ENCODE measurements at regions not wholly inside any gene's neighbourhood (a gene's known extent, or its start where the extent isn't known, plus 50 kb on each side); places are given as distances from the start of the nearest gene placed in this dataset.
"Not testable (repeated sequence)": the region's sequence is repeated elsewhere in the genome, so short reads cannot be mapped to it uniquely, and the experiment has no call there.

- no peak for DNase-seq (ENCODE audit: low spot score)
These were observed 868.3 kb downstream of the STIM2 start for GRCh38 chr4:27728892-27729291.

- no peak for DNase-seq (ENCODE audit: low spot score)
These were observed 882.2 kb downstream of the STIM2 start for GRCh38 chr4:27742816-27743215.

GRCh38 chr4:27759611-27760575, 899.3 kb downstream of the STIM2 start:
- no peak for DNase-seq (ENCODE audit: low spot score)

GRCh38 chr4:27763830-27764525, 903.3 kb downstream of the STIM2 start:
- no peak for DNase-seq (ENCODE audit: low spot score)

- DNase-seq (ENCODE audit: low spot score) = no peak
These were observed 903.8 kb downstream of the STIM2 start for GRCh38 chr4:27764526-27764837.

GRCh38 chr4:27770895-27771294, 910.3 kb downstream of the STIM2 start:
- no peak for DNase-seq (ENCODE audit: low spot score)

GRCh38 chr4:27775156-27775555, 914.5 kb downstream of the STIM2 start:
- no peak for DNase-seq (ENCODE audit: low spot score)

GRCh38 chr4:27779827-27780226, 919.2 kb downstream of the STIM2 start:
- no peak for DNase-seq (ENCODE audit: low spot score)

- DNase-seq (ENCODE audit: low spot score) = peak; percentile 12
These were observed 926.6 kb downstream of the STIM2 start for GRCh38 chr4:27787195-27787594.

GRCh38 chr4:27789773-27790172, 929.1 kb downstream of the STIM2 start:
- no peak for DNase-seq (ENCODE audit: low spot score)

GRCh38 chr4:27790911-27791310, 930.3 kb downstream of the STIM2 start:
- DNase-seq (ENCODE audit: low spot score) = no peak

GRCh38 chr4:27791640-27792039, 931.0 kb downstream of the STIM2 start:
- peak; percentile 23 for DNase-seq (ENCODE audit: low spot score)

GRCh38 chr4:27807207-27807606, 946.6 kb downstream of the STIM2 start:
- DNase-seq (ENCODE audit: low spot score) = no peak

GRCh38 chr4:27811948-27812347, 951.3 kb downstream of the STIM2 start:
- no peak for DNase-seq (ENCODE audit: low spot score)

GRCh38 chr4:27813226-27813625, 952.6 kb downstream of the STIM2 start:
- DNase-seq (ENCODE audit: low spot score) = not testable (repeated sequence)

GRCh38 chr4:27813699-27814425, 953.2 kb downstream of the STIM2 start:
- not testable (repeated sequence) for DNase-seq (ENCODE audit: low spot score)

GRCh38 chr4:27819246-27819645, 958.6 kb downstream of the STIM2 start:
- DNase-seq (ENCODE audit: low spot score) = no peak

- DNase-seq (ENCODE audit: low spot score) = no peak
These were observed 968.2 kb downstream of the STIM2 start for GRCh38 chr4:27828843-27829242.

GRCh38 chr4:27830251-27830650, 969.6 kb downstream of the STIM2 start:
- DNase-seq (ENCODE audit: low spot score) = no peak

- no peak for DNase-seq (ENCODE audit: low spot score)
These were observed 975.2 kb downstream of the STIM2 start for GRCh38 chr4:27835851-27836250.

- DNase-seq (ENCODE audit: low spot score) = no peak
These were observed 975.9 kb downstream of the STIM2 start for GRCh38 chr4:27836523-27836922.

GRCh38 chr4:27843776-27844175, 983.1 kb downstream of the STIM2 start:
- no peak for DNase-seq (ENCODE audit: low spot score)

- no peak for DNase-seq (ENCODE audit: low spot score)
These were observed 983.7 kb downstream of the STIM2 start for GRCh38 chr4:27844376-27844775.

Data from SW480 (cell line).